Pancreas (tissue), 10 donors: ENCODE measurements at regions not wholly inside any gene's neighbourhood (a gene's known extent, or its start where the extent isn't known, plus 50 kb on each side); places are given as distances from the start of the nearest gene placed in this dataset.
"Not testable (repeated sequence)": the region's sequence is repeated elsewhere in the genome, so short reads cannot be mapped to it uniquely, and the experiment has no call there.

ENCODE experiments used
- ATAC-seq, 4 donors: fragments of 200-7000 bp; cut with Tn5 transposase; one replicate each; pipeline versions ENCODE4 v1.8.0 to v1.9.1; 2020; ENCODE audit warnings: mild to moderate bottlenecking in 4 of 4, moderate library complexity in 4 of 4
- DNase-seq, 6 donors: peaks; one replicate each; pipeline ENCODE4 v3.0.0-alpha.2; 2020
- FAIRE-seq: peaks from 2 replicates; lab custom pipeline; 2012; peaks lifted over from hg19 to GRCh38; lab: Jason Lieb, UNC
- H3K27ac ChIP-seq, 4 donors: fragments of 200-600 bp; sonication (generic); 1 replicate in 3 of 4; 2 replicates in 1 of 4; pipeline versions ENCODE4 v1.5.0 to v1.8.0; 2020
- H3K27me3 ChIP-seq, 4 donors: fragments of 200-600 bp; one replicate each; pipeline ENCODE4 v1.8.0; 2021
- H3K36me3 ChIP-seq, 3 donors: fragments of 200-600 bp; sonication (generic) in 1 of 3; one replicate each; pipeline versions ENCODE4 v1.5.0 to v1.8.0; 2020 to 2021
- H3K4me1 ChIP-seq, 3 donors: fragments of 200-600 bp; one replicate each; pipeline ENCODE4 v1.8.0; 2021
- H3K4me3 ChIP-seq, 4 donors: fragments of 200-600 bp; sonication (generic) in 2 of 4; one replicate each; pipeline versions ENCODE4 v1.5.0 to v1.8.0; 2020 to 2021
- H3K9me3 ChIP-seq, 4 donors: fragments of 200-600 bp; one replicate each; pipeline ENCODE4 v1.8.0; 2021
- CTCF ChIP-seq, 4 donors: fragments of 200-600 bp; sonication (generic) in 3 of 4; IDR thresholded peaks; one replicate each; pipeline versions ENCODE4 v1.5.0 to v1.8.0; 2021; ENCODE audit warnings: antibody characterized with exemption in 4 of 4
- WGBS, 2 donors: extraction: QIAGEN DNeasy Blood & Tissue Kit; methylation state at CpG; one replicate each; pipeline ENCODE4 v1.1.7; 2013; 5-methylcytosine and 5-hydroxymethylcytosine counted together
- intact Hi-C, 3 donors: fragments of 100-400 bp; cut with DNase I; formaldehyde crosslinking; loops; one replicate each; pipeline versions ENCODE4 v1.11.1 to v1.14.2; 2022
- donor health status: healthy with polysubstance abuse.
- donor health status: DM: no; HTN: no; CAD: no; lungs with moderate emphysema.
- donor health status: DM: no; HTN: no; CAD: no.
- donor health status: control.
- donor health status: control.
- donor health status: Bipolar disorder and iron deficiency.
- donor health status: DM: yes; HTN: yes; CAD: no.
- donor health status: DM: no; HTN: no; CAD: no.
- donor health status: DM: no; HTN: no; CAD: no.
- donor health status: DM: yes; HTN: yes; CAD: no.

- intact Hi-C loops = no loop called here
- Histone ChIP-seq H3K36me3 (no peaks in the 10 kb centered on the region), H3K4me3 (no peak overlapping the region), H3K27ac (no peak overlapping the region), H3K27me3 (peaks cover 0 to 4% (median 0%) of the 10 kb centered on the region in 4 donors), H3K9me3 (no peaks in the 10 kb centered on the region), H3K4me1 (no peaks in the 10 kb centered on the region)
- WGBS, 2 donors = 77 to 87% methylated on average over 3 of the region's 3 CpGs
- ATAC-seq = no peak
- no peak for FAIRE-seq
- no peak for TF ChIP-seq CTCF (IDR thresholded peaks at IDR 0.05)
- no peak for DNase-seq
Measured at GRCh38 chr10:3559527-3559926, 225.5 kb downstream of the KLF6 start.

- Histone ChIP-seq H3K9me3 (no peaks in the 10 kb centered on the region), H3K27me3 (peaks cover 0 to 4% (median 0%) of the 10 kb centered on the region in 4 donors), H3K36me3 (no peaks in the 10 kb centered on the region), H3K4me1 (no peaks in the 10 kb centered on the region), H3K27ac (no peak overlapping the region), H3K4me3 (no peak overlapping the region)
- TF ChIP-seq CTCF (IDR thresholded peaks at IDR 0.05) = no peak
- no peak for DNase-seq
- ATAC-seq = no peak
- no peak for FAIRE-seq
- intact Hi-C loops = no loop called here
- 53 to 64% methylated on average over 2 of the region's 2 CpGs for WGBS, 2 donors
Measured at GRCh38 chr10:3559011-3559410, 226.0 kb downstream of the KLF6 start.

GRCh38 chr10:3556191-3557017 lies 228.6 kb downstream of the KLF6 start:
- H3K27ac ChIP-seq, ATAC-seq, H3K27me3 ChIP-seq, FAIRE-seq, DNase-seq, H3K9me3 ChIP-seq, intact Hi-C loops, H3K4me3 ChIP-seq, H3K4me1 ChIP-seq, H3K36me3 ChIP-seq: not testable (repeated sequence)
- WGBS, 2 donors = 53 to 72% methylated on average over 44 to 46 of the region's 46 CpGs

- no peak for FAIRE-seq
- H3K4me1 ChIP-seq = no peaks in the 10 kb centered on the region
- H3K27me3 ChIP-seq = peaks cover 0 to 4% (median 0%) of the 10 kb centered on the region in 4 donors
- ATAC-seq = no peak
- H3K36me3 ChIP-seq = no peaks in the 10 kb centered on the region
- H3K9me3 ChIP-seq = no peaks in the 10 kb centered on the region
- H3K27ac ChIP-seq = no peak overlapping the region
- intact Hi-C loops = no loop called here
- no peak for DNase-seq
- TF ChIP-seq CTCF (IDR thresholded peaks at IDR 0.05) = no peak
- no peak overlapping the region for H3K4me3 ChIP-seq
- 73 to 75% methylated on average over 10 of the region's 10 CpGs for WGBS, 2 donors
Measured at GRCh38 chr10:3554121-3554522, 230.9 kb downstream of the KLF6 start.

- H3K4me1 ChIP-seq = no peaks in the 10 kb centered on the region
- TF ChIP-seq CTCF (IDR thresholded peaks at IDR 0.05) = no peak
- H3K27ac ChIP-seq = no peak overlapping the region
- H3K4me3 ChIP-seq = no peak overlapping the region
- no peak for ATAC-seq
- peaks cover 0 to 4% (median 0%) of the 10 kb centered on the region in 4 donors for H3K27me3 ChIP-seq
- no peak for DNase-seq
- no peak for FAIRE-seq
- WGBS, 2 donors = 69 to 80% methylated on average over 9 of the region's 9 CpGs
- H3K36me3 ChIP-seq = no peaks in the 10 kb centered on the region
- intact Hi-C loops = no loop called here
- H3K9me3 ChIP-seq = no peaks in the 10 kb centered on the region
Measured at GRCh38 chr10:3552281-3552680, 232.7 kb downstream of the KLF6 start.
